HG03108 (cell line): ENCODE measurements at regions not wholly inside any gene's neighbourhood (a gene's known extent, or its start where the extent isn't known, plus 50 kb on each side); places are given as distances from the start of the nearest gene placed in this dataset.
"Not testable (repeated sequence)": the region's sequence is repeated elsewhere in the genome, so short reads cannot be mapped to it uniquely, and the experiment has no call there.

Source experiments
- ATAC-seq: cut with Tn5 transposase; IDR thresholded peaks from one replicate; pipeline ENCODE4 v1.9.1; 2021; ENCODE audit warnings: moderate library complexity; ENCODE audit not compliant: unreplicated experiment

- no peak for ATAC-seq
Observed at GRCh38 chr5:162603443-162604070, 536.0 kb downstream of the GABRG2 start.

GRCh38 chr5:162607879-162608278, 540.3 kb downstream of the GABRG2 start:
- no peak for ATAC-seq

- not testable (repeated sequence) for ATAC-seq
Observed at GRCh38 chr5:162621726-162622263, 554.2 kb downstream of the GABRG2 start.

- ATAC-seq: no peak
Observed at GRCh38 chr5:162624110-162624509, 556.5 kb downstream of the GABRG2 start.

GRCh38 chr5:162637481-162637880, 569.9 kb downstream of the GABRG2 start:
- no peak for ATAC-seq

GRCh38 chr5:162638849-162639248, 571.3 kb downstream of the GABRG2 start:
- ATAC-seq: no peak

- ATAC-seq: no peak
Observed at GRCh38 chr5:162641142-162641813, 573.7 kb downstream of the GABRG2 start.

GRCh38 chr5:162654661-162655405, 587.3 kb downstream of the GABRG2 start:
- no peak for ATAC-seq

- no peak for ATAC-seq
Observed at GRCh38 chr5:162657076-162657475, 589.5 kb downstream of the GABRG2 start.

- no peak for ATAC-seq
Observed at GRCh38 chr5:162664846-162665245, 597.3 kb downstream of the GABRG2 start.

GRCh38 chr5:162668926-162669325, 601.4 kb downstream of the GABRG2 start:
- no peak for ATAC-seq

- ATAC-seq: no peak
Observed at GRCh38 chr5:162672061-162672460, 604.5 kb downstream of the GABRG2 start.

GRCh38 chr5:162683284-162683683, 615.7 kb downstream of the GABRG2 start:
- no peak for ATAC-seq

GRCh38 chr5:162684145-162684544, 616.6 kb downstream of the GABRG2 start:
- ATAC-seq: no peak

- no peak for ATAC-seq
Observed at GRCh38 chr5:162685302-162685701, 617.7 kb downstream of the GABRG2 start.

GRCh38 chr5:162696272-162696671, 628.7 kb downstream of the GABRG2 start:
- ATAC-seq: not testable (repeated sequence)

GRCh38 chr5:162699361-162699760, 631.8 kb downstream of the GABRG2 start:
- no peak for ATAC-seq

- ATAC-seq: no peak
Observed at GRCh38 chr5:162703914-162704313, 636.3 kb downstream of the GABRG2 start.

- ATAC-seq: no peak
Observed at GRCh38 chr5:162711244-162711643, 643.7 kb downstream of the GABRG2 start.

- no peak for ATAC-seq
Observed at GRCh38 chr5:162719720-162720119, 652.1 kb downstream of the GABRG2 start.

GRCh38 chr5:162721125-162721524, 653.6 kb downstream of the GABRG2 start:
- ATAC-seq: no peak

GRCh38 chr5:162752612-162753011, 684.8 kb upstream of the CCNG1 start:
- no peak for ATAC-seq
